ENCODE measurements at regions not wholly inside any gene's neighbourhood (a gene's known extent, or its start where the extent isn't known, plus 50 kb on each side); places are given as distances from the start of the nearest gene placed in this dataset.

- TF ChIP-seq POLR2A (IDR thresholded peaks at IDR 0.05) (no peak), CTCF (IDR thresholded peaks at IDR 0.05) (no peak)
Measured at GRCh38 chr20:53876956-53877355, 193.4 kb downstream of the BCAS1 start.
